GM23338 (cell line): ENCODE measurements at regions not wholly inside any gene's neighbourhood (a gene's known extent, or its start where the extent isn't known, plus 50 kb on each side); places are given as distances from the start of the nearest gene placed in this dataset.

Experiments used
- CREB1 ChIP-seq: fragments of 250-450 bp; sonication (Bioruptor Pico); IDR thresholded peaks from 2 replicates; pipeline ENCODE4 v1.5.0; 2020; ENCODE audit warnings: low read depth, mild to moderate bottlenecking, moderate library complexity
- CTCF ChIP-seq, 2 experiments: fragments of 200-600 bp in 1 of 2; sonication (generic) in 1 of 2; conservative IDR thresholded peaks; 2 replicates each; pipeline versions ENCODE4 v1.5.1 to v1.6.1; 2016 to 2017; ENCODE audit warnings: antibody characterized with exemption in 2 of 2, low read depth in 2 of 2, mild to moderate bottlenecking in 2 of 2, moderate library complexity in 1 of 2
- ETS1 ChIP-seq: IDR thresholded peaks from 2 replicates; pipeline ENCODE4 v1.6.1; 2016; ENCODE audit warnings: antibody characterized with exemption
- EZH2 ChIP-seq: fragments of 200-600 bp; sonication (generic); IDR thresholded peaks from one replicate; pipeline ENCODE4 v1.8.0; 2017; ENCODE audit warnings: antibody characterized with exemption, mild to moderate bottlenecking, low read depth; ENCODE audit not compliant: unreplicated experiment
- EZH2phosphoT487 ChIP-seq: fragments of 200-600 bp; sonication (generic); IDR thresholded peaks from one replicate; pipeline ENCODE4 v1.8.1; 2018; ENCODE audit warnings: antibody characterized with exemption; ENCODE audit not compliant: unreplicated experiment
- JUNB ChIP-seq: IDR thresholded peaks from one replicate; pipeline ENCODE4 v1.6.1; 2016; ENCODE audit warnings: antibody characterized with exemption; ENCODE audit not compliant: unreplicated experiment
- NANOG ChIP-seq: IDR thresholded peaks from 2 replicates; pipeline ENCODE4 v1.6.1; 2016; ENCODE audit warnings: antibody characterized with exemption, borderline replicate concordance
- POLR2AphosphoS5 ChIP-seq: IDR thresholded peaks from 2 replicates; pipeline ENCODE4 v1.6.1; 2016; ENCODE audit warnings: antibody characterized with exemption, low read depth
- REST ChIP-seq: IDR thresholded peaks from one replicate; pipeline ENCODE4 v1.6.1; 2018; ENCODE audit warnings: antibody characterized with exemption; ENCODE audit not compliant: unreplicated experiment
- ZNF331 ChIP-seq: fragments of 250-450 bp; sonication (Bioruptor Pico); IDR thresholded peaks from 2 replicates; pipeline ENCODE4 v1.5.0; 2020; ENCODE audit warnings: low read depth, mild to moderate bottlenecking, moderate library complexity

GRCh38 chrX:131711478-131711867, 167.6 kb downstream of the OR13H1 start:
- TF ChIP-seq CTCF (conservative IDR thresholded peaks at IDR 0.05; ENCODE audit: low read depth in 2 of 2) (no peak), EZH2phosphoT487 (no peak), EZH2 (no peak), JUNB (no peak), POLR2AphosphoS5 (no peak), REST (no peak), NANOG (no peak), ETS1 (no peak), ZNF331 (CRISPR knock-in tag) (no peak), CREB1 (no peak)
